IMR-90 (cell line): ENCODE measurements at regions not wholly inside any gene's neighbourhood (a gene's known extent, or its start where the extent isn't known, plus 50 kb on each side); places are given as distances from the start of the nearest gene placed in this dataset.
A peak's percentile ranks its signal among the peaks of the same experiment; 100 is the strongest.

Source experiments
- ATAC-seq: fragments of 200-7000 bp; cut with Tn5 transposase; 2 replicates; pipeline ENCODE4 v1.9.1; 2020; ENCODE audit warnings: low read depth, mild to moderate bottlenecking, moderate library complexity
- BruUV-seq: library from RNA; stranded (reverse); fragments of 400-500 nt; replicated peaks from 2 replicates; lab custom pipeline; 2021; lab: Mats Ljungman, UMichigan
- CTCF ChIA-PET: fragments of 300-600 bp; formaldehyde crosslinking; extraction: SDS; loops from one replicate; lab custom pipeline; 2021; ENCODE audit warnings: antibody characterized with exemption; lab: Yijun Ruan, JAX
- POLR2A ChIA-PET: fragments of 300-600 bp; sonication (Branson Sonifier 250); formaldehyde crosslinking; loops from one replicate; lab custom pipeline; 2022; ENCODE audit warnings: antibody characterized with exemption; ENCODE audit not compliant: unreplicated experiment; lab: Charles Lee
- DNase-seq: peaks from one replicate; pipeline ENCODE4 v3.0.0; 2013
- H2AFZ ChIP-seq: replicated peaks from 2 replicates; pipeline ENCODE3; 2013; ENCODE audit warnings: low read length, mild to moderate bottlenecking; ENCODE audit not compliant: poor library complexity
- H2AK5ac ChIP-seq: 2 replicates; pipeline ENCODE4 v1.6.1; 2013; ENCODE audit warnings: low read depth, low read length, inconsistent platforms
- H2AK9ac ChIP-seq: replicated peaks from 2 replicates; pipeline ENCODE3; 2013; ENCODE audit warnings: mild to moderate bottlenecking, low read depth, low read length, moderate library complexity; ENCODE audit not compliant: poor library complexity
- H2BK120ac ChIP-seq: 2 replicates; pipeline ENCODE4 v1.6.1; 2013; ENCODE audit warnings: low read depth, low read length, inconsistent platforms
- H2BK15ac ChIP-seq: 3 replicates; pipeline ENCODE4 v1.6.1; 2013; ENCODE audit warnings: low read depth, low read length, inconsistent platforms
- H2BK20ac ChIP-seq: 2 replicates; pipeline ENCODE4 v1.6.1; 2013; ENCODE audit warnings: low read depth, mild to moderate bottlenecking, inconsistent platforms, low read length, moderate library complexity
- H2BK5ac ChIP-seq: 2 replicates; pipeline ENCODE4 v1.6.1; 2013; ENCODE audit warnings: mild to moderate bottlenecking, low read depth, low read length, inconsistent platforms; ENCODE audit not compliant: poor library complexity, severe bottlenecking
- H3K14ac ChIP-seq: replicated peaks from 2 replicates; pipeline ENCODE4 v1.6.1; 2013; ENCODE audit warnings: low read depth, low read length, inconsistent platforms
- H3K18ac ChIP-seq: 2 replicates; pipeline ENCODE4 v1.6.1; 2013; ENCODE audit warnings: low read depth, low read length, control low read depth
- H3K23ac ChIP-seq: 2 replicates; pipeline ENCODE4 v1.6.1; 2013; ENCODE audit warnings: low read depth, low read length, inconsistent platforms
- H3K27ac ChIP-seq: 2 replicates; pipeline ENCODE4 v1.5.1; 2013; ENCODE audit warnings: mild to moderate bottlenecking, control low read depth, low read length; ENCODE audit not compliant: insufficient read depth
- H3K27me3 ChIP-seq: 2 replicates; pipeline ENCODE4 v1.6.1; 2013; ENCODE audit warnings: low read length; ENCODE audit not compliant: control insufficient read depth, insufficient read depth
- H3K36me3 ChIP-seq: 2 replicates; pipeline ENCODE4 v1.6.1; 2013; ENCODE audit warnings: low read length, mixed read lengths; ENCODE audit not compliant: control insufficient read depth, insufficient read depth
- H3K4ac ChIP-seq: 2 replicates; pipeline ENCODE4 v1.6.1; 2013; ENCODE audit warnings: low read depth, low read length, inconsistent platforms
- H3K4me1 ChIP-seq: 2 replicates; pipeline ENCODE4 v1.6.1; 2013; ENCODE audit warnings: low read length, mixed read lengths; ENCODE audit not compliant: control insufficient read depth, insufficient read depth
- H3K4me2 ChIP-seq: 2 replicates; pipeline ENCODE4 v1.6.1; 2013; ENCODE audit warnings: low read depth, mild to moderate bottlenecking, control low read depth, low read length, moderate library complexity
- H3K4me3 ChIP-seq: 2 replicates; pipeline ENCODE4 v1.5.1; 2013; ENCODE audit warnings: low read depth, mild to moderate bottlenecking, control low read depth, low read length, moderate library complexity; ENCODE audit not compliant: insufficient read depth
- H3K56ac ChIP-seq: 2 replicates; pipeline ENCODE4 v1.6.1; 2013; ENCODE audit warnings: low read length, inconsistent platforms; ENCODE audit not compliant: insufficient read depth; ENCODE audit errors: extremely low read depth
- H3K79me1 ChIP-seq, 2 experiments: 2 replicates each; pipeline ENCODE4 v1.6.1; 2013; ENCODE audit warnings: low read length in 2 of 2, inconsistent platforms in 1 of 2, low read depth in 1 of 2
- H3K9ac ChIP-seq: 2 replicates; pipeline ENCODE4 v1.6.1; 2013; ENCODE audit warnings: low read depth, low read length, control low read depth
- H3K9me1 ChIP-seq: 2 replicates; pipeline ENCODE4 v1.6.1; 2013; ENCODE audit warnings: low read length, inconsistent platforms; ENCODE audit not compliant: insufficient read depth
- H3K9me3 ChIP-seq: 2 replicates; pipeline ENCODE4 v1.6.1; 2013; ENCODE audit warnings: low read length; ENCODE audit not compliant: control insufficient read depth, insufficient read depth
- H4K20me1 ChIP-seq: 2 replicates; pipeline ENCODE4 v1.6.1; 2013; ENCODE audit warnings: low read length, inconsistent platforms; ENCODE audit not compliant: insufficient read depth
- H4K5ac ChIP-seq: 2 replicates; pipeline ENCODE4 v1.6.1; 2013; ENCODE audit warnings: mild to moderate bottlenecking, low read depth, low read length, control low read depth
- H4K8ac ChIP-seq, 2 experiments: 2 replicates each; pipeline ENCODE4 v1.6.1; 2013; ENCODE audit warnings: low read depth in 2 of 2, low read length in 2 of 2, control low read depth in 1 of 2, inconsistent platforms in 1 of 2
- H4K91ac ChIP-seq: 2 replicates; pipeline ENCODE4 v1.6.1; 2013; ENCODE audit warnings: low read depth, low read length, inconsistent platforms; ENCODE audit not compliant: insufficient read depth
- MAFK ChIP-seq: IDR thresholded peaks from 2 replicates; pipeline ENCODE4 v1.6.1; 2012; ENCODE audit warnings: low read depth, low read length, improper control_type of control experiment
- WGBS, 2 experiments: methylation state at CpG; one replicate each; pipeline versions ENCODE4 v1.1.5 to v1.1.7; 2013; ENCODE audit warnings: missing lambda C conversion rate in 2 of 2; ENCODE audit not compliant: insufficient read length in 1 of 2; ENCODE audit errors: extremely low coverage in 2 of 2; 5-methylcytosine and 5-hydroxymethylcytosine counted together
- dilution Hi-C: fragments of 300-500 bp; cut with HindIII; formaldehyde crosslinking; loops from one replicate; pipeline ENCODE4 v1.14.3; 2018; ENCODE audit warnings: low sequenced_read_pairs; ENCODE audit not compliant: unreplicated experiment
- in situ Hi-C: fragments of 300-500 bp; cut with MboI; formaldehyde crosslinking; loops from 3 replicates; pipeline ENCODE4 v1.14.3; 2019; ENCODE audit warnings: low sequenced_read_pairs, inconsistent platforms, mixed read lengths
- intact Hi-C: fragments of 100-400 bp; cut with micrococcal nuclease; formaldehyde crosslinking; loops from 2 replicates; pipeline ENCODE4 v1.10.0; 2022

- no peak overlapping the region for H2BK120ac ChIP-seq
- no peaks in the 10 kb centered on the region for H3K79me1 ChIP-seq
- in situ Hi-C loops = no loop called here
- H3K4me3 ChIP-seq = no peak overlapping the region
- 78% methylated on average over 4 of the region's 10 CpGs; no CpG with 5 or more reads in 1 of the 2 experiments for WGBS, 2 experiments
- H3K9ac ChIP-seq = no peak overlapping the region
- H3K27ac ChIP-seq = no peak overlapping the region
- no peaks in the 10 kb centered on the region for H3K36me3 ChIP-seq
- no peak overlapping the region for H4K8ac ChIP-seq
- CTCF ChIA-PET = no interaction called here
- H3K14ac ChIP-seq = no peak overlapping the region
- POLR2A ChIA-PET = no interaction called here
- H3K4me2 ChIP-seq = no peak overlapping the region
- H2AFZ ChIP-seq = no peak overlapping the region
- BruUV-seq = no TSS peak
- no peak overlapping the region for H2AK9ac ChIP-seq
- H3K23ac ChIP-seq = no peak overlapping the region
- no peak overlapping the region for H3K4ac ChIP-seq
- H3K4me1 ChIP-seq = no peaks in the 10 kb centered on the region
- no peak overlapping the region for H2BK20ac ChIP-seq
- no peak overlapping the region for H3K56ac ChIP-seq
- TF ChIP-seq MAFK = no peak
- intact Hi-C loops = no loop called here
- dilution Hi-C loops = no loop called here
- no peaks in the 10 kb centered on the region for H3K9me3 ChIP-seq
- no peak overlapping the region for H4K5ac ChIP-seq
- H3K18ac ChIP-seq = no peak overlapping the region
- no peak overlapping the region for H2BK5ac ChIP-seq
- no peaks in the 10 kb centered on the region for H3K9me1 ChIP-seq
- peaks cover 6% of the 10 kb centered on the region for H3K27me3 ChIP-seq
- H4K91ac ChIP-seq = no peak overlapping the region
- no peak overlapping the region for H2AK5ac ChIP-seq
- H4K20me1 ChIP-seq = no peaks in the 10 kb centered on the region
- no peak for ATAC-seq
- H2BK15ac ChIP-seq = no peak overlapping the region
- peak; percentile 57 for DNase-seq
Observed at GRCh38 chr16:48014349-48015135, 141.3 kb downstream of the ABCC12 start.
